Thoracic aorta (tissue), 2 donors: ENCODE measurements at regions not wholly inside any gene's neighbourhood (a gene's known extent, or its start where the extent isn't known, plus 50 kb on each side); places are given as distances from the start of the nearest gene placed in this dataset.

Experiments used
- ATAC-seq: fragments of 150-250 bp; one replicate; pipeline ENCODE4 v1.8.0; 2017; ENCODE audit warnings: low read depth; ENCODE audit not compliant: insufficient number of reproducible peaks, low FRiP score
- DNase-seq: peaks from one replicate; pipeline ENCODE4 v3.0.0-alpha.2; 2020; ENCODE audit warnings: low spot score
- H3K27ac ChIP-seq, 2 donors: fragments of 200-600 bp; sonication (generic); 1 replicate in 1 of 2; 2 replicates in 1 of 2; pipeline ENCODE4 v1.5.1; 2016; ENCODE audit warnings: mild to moderate bottlenecking in 2 of 2, moderate library complexity in 2 of 2
- H3K27me3 ChIP-seq: fragments of 200-600 bp; sonication (generic); replicated peaks from 2 replicates; pipeline ENCODE4 v1.6.0; 2016; ENCODE audit warnings: mild to moderate bottlenecking; ENCODE audit not compliant: insufficient read depth
- H3K36me3 ChIP-seq: fragments of 200-600 bp; sonication (generic); one replicate; pipeline ENCODE4 v1.5.1; 2016
- H3K4me1 ChIP-seq, 2 donors: fragments of 200-600 bp; sonication (generic); 1 replicate in 1 of 2; 2 replicates in 1 of 2; pipeline versions ENCODE4 v1.5.1 to v1.6.0; 2016; ENCODE audit warnings: low read depth in 2 of 2, mild to moderate bottlenecking in 1 of 2; ENCODE audit not compliant: control insufficient read depth in 1 of 2
- H3K4me3 ChIP-seq: fragments of 200-600 bp; sonication (generic); 2 replicates; pipeline ENCODE4 v1.5.1; 2016; ENCODE audit warnings: mild to moderate bottlenecking
- H3K9me3 ChIP-seq: fragments of 200-600 bp; sonication (generic); 2 replicates; pipeline ENCODE4 v1.5.1; 2016
- CTCF ChIP-seq: fragments of 200-600 bp; sonication (generic); IDR thresholded peaks from one replicate; pipeline ENCODE4 v1.5.1; 2019; ENCODE audit warnings: antibody characterized with exemption

DNA sequence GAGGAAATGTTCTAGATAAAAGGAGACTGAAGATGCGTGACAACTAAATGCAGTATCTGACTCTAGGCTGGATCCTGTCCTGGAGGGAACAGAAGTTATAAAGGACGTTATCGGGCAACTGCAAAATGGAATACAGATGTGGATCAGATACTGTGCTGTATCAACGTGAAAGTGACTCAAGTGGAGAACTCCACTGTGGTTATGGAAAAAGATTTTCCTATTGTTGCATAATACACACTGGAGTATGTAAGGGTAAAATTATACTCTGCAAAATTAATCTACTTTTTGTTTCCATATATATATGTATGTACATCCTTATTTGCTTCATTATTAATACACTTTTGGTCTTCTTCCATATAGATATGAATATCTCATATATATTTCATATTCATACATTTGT lies 654.0 kb downstream of the QKI start:
- Histone ChIP-seq H3K36me3 (no peaks in the 10 kb centered on the region), H3K4me1 (no peaks in the 10 kb centered on the region), H3K27ac (no peak overlapping the region), H3K27me3 (no peaks in the 10 kb centered on the region), H3K9me3 (no peaks in the 10 kb centered on the region), H3K4me3 (no peak overlapping the region)
- no peak for TF ChIP-seq CTCF
- DNase-seq (no peak), ATAC-seq (no peak)

- Histone ChIP-seq H3K27me3 (no peaks in the 10 kb centered on the region), H3K36me3 (no peaks in the 10 kb centered on the region), H3K9me3 (no peaks in the 10 kb centered on the region), H3K27ac (no peak overlapping the region), H3K4me3 (no peak overlapping the region), H3K4me1 (no peaks in the 10 kb centered on the region)
- no peak for DNase-seq
- no peak for ATAC-seq
- TF ChIP-seq CTCF, result no peak
Observed at GRCh38 chr6:164066766-164067165, 652.2 kb downstream of the QKI start.

- Histone ChIP-seq H3K9me3 (no peaks in the 10 kb centered on the region), H3K4me1 (no peaks in the 10 kb centered on the region), H3K36me3 (no peaks in the 10 kb centered on the region), H3K4me3 (no peak overlapping the region), H3K27ac (no peak overlapping the region), H3K27me3 (no peaks in the 10 kb centered on the region)
- no peak for TF ChIP-seq CTCF
- DNase-seq, result no peak
- no peak for ATAC-seq
Observed at GRCh38 chr6:164066335-164066734, 651.8 kb downstream of the QKI start.

GRCh38 chr6:164063346-164063745 lies 648.8 kb downstream of the QKI start:
- H3K36me3 ChIP-seq, result no peaks in the 10 kb centered on the region
- TF ChIP-seq CTCF, result no peak
- H3K4me3 ChIP-seq, result no peak overlapping the region
- no peak for ATAC-seq
- H3K9me3 ChIP-seq, result no peaks in the 10 kb centered on the region
- H3K4me1 ChIP-seq, result no peaks in the 10 kb centered on the region
- H3K27me3 ChIP-seq, result no peaks in the 10 kb centered on the region
- no peak for DNase-seq
- no peak overlapping the region for H3K27ac ChIP-seq

DNA sequence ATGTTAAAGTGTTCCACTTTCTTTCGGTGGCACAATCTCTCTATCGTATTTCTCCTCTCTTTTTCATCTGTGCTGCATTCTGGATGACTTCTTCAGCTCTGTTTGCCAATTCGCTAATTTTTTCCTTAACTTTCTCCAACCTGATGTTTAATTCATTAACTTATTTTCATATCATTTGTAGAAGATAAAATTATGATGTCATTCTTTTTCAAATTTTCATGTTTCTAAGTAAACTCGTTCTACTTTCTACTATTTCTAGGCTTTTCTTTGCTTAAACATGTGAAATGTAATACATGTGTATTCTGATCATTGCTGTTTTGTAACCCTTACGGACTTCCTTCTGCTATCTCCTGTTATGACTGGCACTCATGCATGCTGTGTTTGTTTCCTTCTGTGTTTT lies 648.4 kb downstream of the QKI start:
- Histone ChIP-seq H3K4me1 (no peaks in the 10 kb centered on the region), H3K9me3 (no peaks in the 10 kb centered on the region), H3K27me3 (no peaks in the 10 kb centered on the region), H3K4me3 (no peak overlapping the region), H3K36me3 (no peaks in the 10 kb centered on the region), H3K27ac (no peak overlapping the region)
- TF ChIP-seq CTCF, result no peak
- DNase-seq (no peak), ATAC-seq (no peak)
